ENCODE measurements at regions not wholly inside any gene's neighbourhood (a gene's known extent, or its start where the extent isn't known, plus 50 kb on each side); places are given as distances from the start of the nearest gene placed in this dataset.

DNA sequence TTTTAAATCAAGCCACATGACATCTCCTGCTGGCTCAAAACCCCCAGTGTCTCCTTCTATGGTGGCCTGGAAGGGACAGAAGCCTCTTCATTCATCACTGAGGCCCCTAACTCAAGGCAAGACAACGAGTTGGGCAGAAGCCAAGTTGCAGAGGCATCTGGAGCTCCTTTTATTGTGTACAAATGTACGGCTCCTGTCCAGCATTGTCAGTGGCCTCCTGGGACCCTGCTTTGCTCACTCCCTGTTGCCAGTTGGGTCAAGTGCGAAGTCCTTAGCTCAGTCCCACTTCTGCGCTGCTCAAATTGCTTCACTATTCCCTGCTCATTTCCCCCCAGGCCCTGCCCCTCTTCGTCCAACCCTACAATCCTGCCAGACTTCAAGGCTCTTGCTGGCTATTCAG is 181.2 kb upstream of the PMEPA1 start:
- H3K4me3 ChIP-seq (ENCODE audit: low read depth, low read length) = no peak overlapping the region
- no peak for DNase-seq (ENCODE audit: low read depth)
- TF ChIP-seq, protein P1, sequence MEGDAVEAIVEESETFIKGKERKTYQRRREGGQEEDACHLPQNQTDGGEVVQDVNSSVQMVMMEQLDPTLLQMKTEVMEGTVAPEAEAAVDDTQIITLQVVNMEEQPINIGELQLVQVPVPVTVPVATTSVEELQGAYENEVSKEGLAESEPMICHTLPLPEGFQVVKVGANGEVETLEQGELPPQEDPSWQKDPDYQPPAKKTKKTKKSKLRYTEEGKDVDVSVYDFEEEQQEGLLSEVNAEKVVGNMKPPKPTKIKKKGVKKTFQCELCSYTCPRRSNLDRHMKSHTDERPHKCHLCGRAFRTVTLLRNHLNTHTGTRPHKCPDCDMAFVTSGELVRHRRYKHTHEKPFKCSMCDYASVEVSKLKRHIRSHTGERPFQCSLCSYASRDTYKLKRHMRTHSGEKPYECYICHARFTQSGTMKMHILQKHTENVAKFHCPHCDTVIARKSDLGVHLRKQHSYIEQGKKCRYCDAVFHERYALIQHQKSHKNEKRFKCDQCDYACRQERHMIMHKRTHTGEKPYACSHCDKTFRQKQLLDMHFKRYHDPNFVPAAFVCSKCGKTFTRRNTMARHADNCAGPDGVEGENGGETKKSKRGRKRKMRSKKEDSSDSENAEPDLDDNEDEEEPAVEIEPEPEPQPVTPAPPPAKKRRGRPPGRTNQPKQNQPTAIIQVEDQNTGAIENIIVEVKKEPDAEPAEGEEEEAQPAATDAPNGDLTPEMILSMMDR (IDR thresholded peaks at IDR 0.05; ENCODE audit: low read depth, low read length) = no peak
- TF ChIP-seq MYC (IDR thresholded peaks at IDR 0.05; ENCODE audit: low read depth, low read length) (no peak), POLR2A (IDR thresholded peaks at IDR 0.05; ENCODE audit: extremely low read depth, insufficient read length) (no peak)
- TF ChIP-seq, protein P2, sequence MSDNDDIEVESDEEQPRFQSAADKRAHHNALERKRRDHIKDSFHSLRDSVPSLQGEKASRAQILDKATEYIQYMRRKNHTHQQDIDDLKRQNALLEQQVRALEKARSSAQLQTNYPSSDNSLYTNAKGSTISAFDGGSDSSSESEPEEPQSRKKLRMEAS (IDR thresholded peaks at IDR 0.05; ENCODE audit: low read depth, low read length) = no peak

DNA sequence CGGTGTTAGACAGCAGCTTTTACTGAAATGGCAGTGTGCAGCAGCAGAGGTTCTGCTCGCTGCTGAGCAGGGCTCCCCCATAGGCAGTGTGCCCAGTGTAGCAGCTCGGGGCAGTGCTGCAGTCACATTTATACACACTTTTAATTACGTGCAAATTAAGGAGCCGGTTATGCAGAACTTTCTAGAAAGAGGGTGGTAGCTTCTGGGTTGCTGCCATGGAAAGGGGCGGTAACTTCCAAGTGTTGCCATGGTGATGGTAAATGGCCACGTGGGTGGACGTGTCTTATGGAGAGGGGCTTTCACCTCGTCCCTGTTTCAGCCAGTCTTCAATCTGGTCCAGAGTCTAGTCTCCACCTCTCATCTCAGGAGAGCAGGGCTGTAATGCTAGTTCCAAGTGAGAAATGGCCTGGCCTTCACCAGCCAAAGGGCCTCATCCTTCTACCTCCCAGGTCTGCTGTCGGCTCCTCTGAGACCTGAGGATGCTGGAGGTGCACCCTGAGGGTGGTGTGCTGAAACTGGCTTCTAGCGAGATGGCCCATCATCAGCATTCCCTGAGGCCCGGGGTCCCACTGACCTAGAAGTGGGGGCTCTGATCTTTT is 180.5 kb upstream of the PMEPA1 start:
- DNase-seq (ENCODE audit: low read depth) = no peak
- TF ChIP-seq, protein P1 (IDR thresholded peaks at IDR 0.05; ENCODE audit: low read depth, low read length) = no peak
- TF ChIP-seq POLR2A (IDR thresholded peaks at IDR 0.05; ENCODE audit: extremely low read depth, insufficient read length) (no peak), MYC (IDR thresholded peaks at IDR 0.05; ENCODE audit: low read depth, low read length) (no peak)
- TF ChIP-seq, protein P2 (IDR thresholded peaks at IDR 0.05; ENCODE audit: low read depth, low read length) = no peak
- H3K4me3 ChIP-seq (ENCODE audit: low read depth, low read length) = no peak overlapping the region

DNA sequence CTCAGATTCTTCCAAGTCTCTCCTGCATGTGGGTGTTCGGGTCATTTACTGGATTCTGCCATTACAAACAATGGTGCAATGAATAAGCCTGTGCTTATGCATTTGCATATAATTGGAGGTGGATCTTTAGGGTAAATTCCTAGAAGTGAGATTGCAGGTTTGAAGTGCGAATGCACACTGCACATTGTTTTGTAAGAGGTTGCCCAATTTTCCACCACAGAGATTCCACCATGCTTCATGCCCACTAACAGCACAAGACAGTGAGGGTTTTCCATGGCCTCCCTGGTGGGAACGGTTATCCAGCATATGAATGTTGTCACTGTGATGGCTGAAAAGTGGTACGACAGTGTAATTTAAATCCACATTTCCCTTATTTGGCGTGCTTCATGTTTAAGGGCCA is 178.8 kb upstream of the PMEPA1 start:
- no peak for DNase-seq (ENCODE audit: low read depth)
- no peak overlapping the region for H3K4me3 ChIP-seq (ENCODE audit: low read depth, low read length)
- TF ChIP-seq POLR2A (IDR thresholded peaks at IDR 0.05; ENCODE audit: extremely low read depth, insufficient read length) = no peak
- TF ChIP-seq, protein P1 (IDR thresholded peaks at IDR 0.05; ENCODE audit: low read depth, low read length) = no peak
- TF ChIP-seq, protein P2 (IDR thresholded peaks at IDR 0.05; ENCODE audit: low read depth, low read length) = no peak
- no peak for TF ChIP-seq MYC (IDR thresholded peaks at IDR 0.05; ENCODE audit: low read depth, low read length)

DNA sequence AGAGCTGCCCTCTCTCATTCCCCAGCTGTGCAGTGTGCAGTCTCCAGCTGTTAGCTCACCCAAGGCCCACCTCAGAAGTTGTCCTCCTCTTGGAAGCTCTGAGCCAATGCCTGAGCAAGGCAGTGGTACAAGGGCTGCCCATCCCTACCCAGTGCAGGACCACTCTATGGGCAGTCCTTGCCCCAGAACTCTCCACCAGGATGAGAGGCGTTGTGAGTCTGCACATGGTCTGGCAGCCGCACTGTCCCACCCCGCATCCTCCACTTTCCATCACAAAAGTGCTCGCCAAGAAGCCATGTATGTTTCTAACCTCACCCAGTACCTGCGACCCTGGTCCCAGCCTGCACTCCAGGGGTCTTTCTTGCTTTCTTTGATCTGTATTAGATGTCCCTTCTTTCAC is 175.1 kb upstream of the PMEPA1 start:
- DNase-seq (ENCODE audit: low read depth) = no peak
- H3K4me3 ChIP-seq (ENCODE audit: low read depth, low read length) = no peak overlapping the region
- TF ChIP-seq, protein P1 (IDR thresholded peaks at IDR 0.05; ENCODE audit: low read depth, low read length) = no peak
- TF ChIP-seq POLR2A (IDR thresholded peaks at IDR 0.05; ENCODE audit: extremely low read depth, insufficient read length) = no peak
- TF ChIP-seq, protein P2 (IDR thresholded peaks at IDR 0.05; ENCODE audit: low read depth, low read length) = no peak
- no peak for TF ChIP-seq MYC (IDR thresholded peaks at IDR 0.05; ENCODE audit: low read depth, low read length)

DNA sequence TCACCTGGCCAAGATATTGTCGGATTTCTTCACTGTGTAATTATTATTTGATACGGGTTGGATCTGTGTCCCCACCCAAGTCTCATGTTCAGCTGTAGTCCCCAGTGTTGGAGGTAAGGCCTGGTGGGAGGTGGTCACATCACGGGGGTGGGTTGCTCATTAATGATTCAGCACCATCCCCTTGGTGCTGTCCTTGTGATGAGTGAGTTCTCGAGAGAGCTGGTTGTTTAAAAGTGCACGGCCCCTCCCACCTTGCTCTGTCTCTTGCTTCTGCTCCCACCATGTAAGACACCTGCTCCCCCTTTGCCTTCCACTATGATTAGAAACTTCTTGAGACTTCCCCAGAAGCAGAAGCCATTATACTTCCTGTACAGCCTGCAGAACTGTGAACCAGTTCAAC is 173.9 kb upstream of the PMEPA1 start:
- no peak overlapping the region for H3K4me3 ChIP-seq (ENCODE audit: low read depth, low read length)
- TF ChIP-seq, protein P2 (IDR thresholded peaks at IDR 0.05; ENCODE audit: low read depth, low read length) = no peak
- TF ChIP-seq, protein P1 (IDR thresholded peaks at IDR 0.05; ENCODE audit: low read depth, low read length) = no peak
- TF ChIP-seq POLR2A (IDR thresholded peaks at IDR 0.05; ENCODE audit: extremely low read depth, insufficient read length) = no peak
- TF ChIP-seq MYC (IDR thresholded peaks at IDR 0.05; ENCODE audit: low read depth, low read length) = no peak
- DNase-seq (ENCODE audit: low read depth) = no peak

Measured in NB4 (cell line).